Retinal pigment epithelial cell (primary cell): ENCODE measurements at regions not wholly inside any gene's neighbourhood (a gene's known extent, or its start where the extent isn't known, plus 50 kb on each side); places are given as distances from the start of the nearest gene placed in this dataset.
"Not testable (repeated sequence)": the region's sequence is repeated elsewhere in the genome, so short reads cannot be mapped to it uniquely, and the experiment has no call there.

Source experiments
- DNase-seq: peaks from one replicate; pipeline ENCODE4 v3.0.0-alpha.2; 2010; ENCODE audit warnings: low read depth
- H3K4me3 ChIP-seq: 2 replicates; pipeline ENCODE4 v1.5.1; 2011; ENCODE audit warnings: mild to moderate bottlenecking, low read length, control low read depth, moderate library complexity
- TF ChIP-seq, protein P1 (sequence below): conservative IDR thresholded peaks from 2 replicates; pipeline ENCODE4 v1.5.1; 2011; ENCODE audit warnings: low read depth, low read length, control low read depth, inconsistent platforms

DNA sequence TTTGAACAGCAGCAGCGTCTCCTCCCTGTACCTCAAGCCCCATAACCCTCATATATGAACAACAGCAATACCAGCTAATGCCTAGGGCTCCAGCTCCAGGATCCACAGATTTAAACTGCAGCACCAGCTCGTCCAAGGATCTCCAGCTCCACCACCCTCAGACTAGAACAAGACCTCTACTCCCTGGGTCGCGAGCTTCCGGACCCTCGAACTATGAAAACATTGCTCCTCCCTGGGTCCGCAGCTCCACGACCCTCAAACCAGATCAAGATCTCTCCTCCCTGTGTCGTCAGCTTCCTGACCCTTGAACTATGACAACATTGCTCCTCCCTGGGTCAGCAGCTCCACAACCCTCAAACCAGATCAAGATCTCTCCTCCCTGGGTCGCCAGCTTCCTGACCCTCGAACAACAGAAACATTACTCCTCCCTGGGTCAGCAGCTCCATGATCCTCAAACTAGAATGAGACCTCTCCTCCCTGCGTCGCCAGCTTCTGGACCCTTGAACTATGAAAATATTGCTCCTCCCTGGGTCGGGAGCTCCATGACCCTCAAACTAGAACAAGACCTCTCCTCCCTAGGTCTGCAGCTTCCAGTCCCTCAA lies 339.0 kb upstream of the SULF2 start:
- DNase-seq, result no peak
- no peak overlapping the region for H3K4me3 ChIP-seq
- TF ChIP-seq, protein P1, sequence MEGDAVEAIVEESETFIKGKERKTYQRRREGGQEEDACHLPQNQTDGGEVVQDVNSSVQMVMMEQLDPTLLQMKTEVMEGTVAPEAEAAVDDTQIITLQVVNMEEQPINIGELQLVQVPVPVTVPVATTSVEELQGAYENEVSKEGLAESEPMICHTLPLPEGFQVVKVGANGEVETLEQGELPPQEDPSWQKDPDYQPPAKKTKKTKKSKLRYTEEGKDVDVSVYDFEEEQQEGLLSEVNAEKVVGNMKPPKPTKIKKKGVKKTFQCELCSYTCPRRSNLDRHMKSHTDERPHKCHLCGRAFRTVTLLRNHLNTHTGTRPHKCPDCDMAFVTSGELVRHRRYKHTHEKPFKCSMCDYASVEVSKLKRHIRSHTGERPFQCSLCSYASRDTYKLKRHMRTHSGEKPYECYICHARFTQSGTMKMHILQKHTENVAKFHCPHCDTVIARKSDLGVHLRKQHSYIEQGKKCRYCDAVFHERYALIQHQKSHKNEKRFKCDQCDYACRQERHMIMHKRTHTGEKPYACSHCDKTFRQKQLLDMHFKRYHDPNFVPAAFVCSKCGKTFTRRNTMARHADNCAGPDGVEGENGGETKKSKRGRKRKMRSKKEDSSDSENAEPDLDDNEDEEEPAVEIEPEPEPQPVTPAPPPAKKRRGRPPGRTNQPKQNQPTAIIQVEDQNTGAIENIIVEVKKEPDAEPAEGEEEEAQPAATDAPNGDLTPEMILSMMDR, result no peak

DNA sequence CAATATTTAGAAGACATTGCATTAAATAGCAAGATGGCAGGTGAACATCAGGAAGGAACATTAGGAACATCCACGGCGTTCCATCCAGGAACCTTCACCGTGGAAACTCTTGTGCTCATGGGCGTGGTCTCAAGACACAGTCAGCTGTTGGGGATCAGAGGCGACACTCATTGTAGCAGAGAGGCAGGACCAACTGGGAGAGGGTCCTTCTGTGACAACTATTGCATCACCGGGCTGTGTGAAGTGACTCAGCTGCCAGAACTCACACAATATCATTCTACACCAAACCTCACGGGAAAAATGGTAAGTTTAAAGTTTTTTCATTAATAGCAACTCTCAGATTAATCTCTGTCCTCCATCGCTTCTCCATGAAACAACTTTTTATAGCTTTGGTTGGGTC lies 334.8 kb upstream of the SULF2 start:
- TF ChIP-seq, protein P1, result no peak
- H3K4me3 ChIP-seq, result no peak overlapping the region
- no peak for DNase-seq

DNA sequence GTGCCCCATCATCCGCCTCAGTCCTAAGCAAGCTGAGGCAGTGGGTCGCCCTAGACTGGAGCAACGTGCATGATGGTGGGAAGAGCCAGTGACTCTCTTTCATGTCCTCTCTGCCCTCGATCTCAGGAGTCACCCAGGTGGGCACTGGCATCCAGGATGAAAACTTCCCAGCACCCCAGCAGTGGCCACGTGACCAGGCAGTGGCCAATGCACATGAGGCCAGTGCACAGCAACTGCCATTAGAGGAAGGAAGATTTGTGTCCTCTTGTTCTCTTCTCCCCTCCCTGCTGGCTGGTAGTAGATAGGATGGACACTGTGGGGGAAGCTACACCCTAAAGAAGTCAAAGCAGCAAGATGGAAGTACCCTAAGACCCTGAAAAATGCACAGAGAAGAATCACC lies 334.1 kb upstream of the SULF2 start:
- not testable (repeated sequence) for H3K4me3 ChIP-seq, DNase-seq

DNA sequence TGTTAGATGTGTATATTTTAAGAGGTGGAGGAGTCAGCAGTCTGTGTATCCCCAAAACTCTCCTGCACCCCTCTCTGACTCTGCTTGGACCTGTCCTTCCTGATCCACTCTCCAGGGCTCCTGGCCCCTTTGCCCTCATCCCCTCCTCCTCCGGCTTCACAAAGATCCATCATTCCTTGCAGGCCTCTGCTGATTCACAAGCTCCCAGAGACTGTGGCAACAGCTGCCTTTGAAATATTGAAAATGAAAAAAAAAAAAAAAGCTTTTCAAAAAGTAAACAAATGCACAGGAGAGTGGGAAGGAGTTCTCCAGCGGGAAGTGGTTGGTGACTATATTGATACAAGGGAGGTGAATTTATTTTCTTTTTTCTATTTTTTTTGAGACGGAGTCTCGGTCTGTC lies 330.2 kb upstream of the SULF2 start:
- TF ChIP-seq, protein P1, result no peak
- no peak overlapping the region for H3K4me3 ChIP-seq
- DNase-seq, result no peak

DNA sequence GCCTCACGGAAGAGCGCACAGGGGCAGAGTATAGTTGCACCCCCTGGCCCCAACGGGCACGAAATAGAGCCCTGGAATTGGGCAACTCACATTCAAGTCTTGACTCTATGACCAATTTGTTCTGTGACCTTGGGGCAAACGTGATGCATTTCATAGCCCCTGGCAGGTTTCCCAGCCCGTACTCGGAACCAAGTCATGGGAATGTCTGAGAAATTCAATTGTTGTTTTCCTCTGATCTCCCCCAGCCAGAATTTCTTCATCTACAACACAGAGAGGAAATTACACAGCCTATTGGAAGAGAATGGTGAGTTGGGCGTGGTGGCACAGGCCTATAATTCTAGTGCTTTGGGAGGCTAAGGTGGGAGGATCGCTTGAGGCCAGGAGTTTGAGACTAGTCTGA lies 322.3 kb upstream of the SULF2 start:
- TF ChIP-seq, protein P1, result no peak
- peak; percentile 34 for DNase-seq
- H3K4me3 ChIP-seq, result no peak overlapping the region

DNA sequence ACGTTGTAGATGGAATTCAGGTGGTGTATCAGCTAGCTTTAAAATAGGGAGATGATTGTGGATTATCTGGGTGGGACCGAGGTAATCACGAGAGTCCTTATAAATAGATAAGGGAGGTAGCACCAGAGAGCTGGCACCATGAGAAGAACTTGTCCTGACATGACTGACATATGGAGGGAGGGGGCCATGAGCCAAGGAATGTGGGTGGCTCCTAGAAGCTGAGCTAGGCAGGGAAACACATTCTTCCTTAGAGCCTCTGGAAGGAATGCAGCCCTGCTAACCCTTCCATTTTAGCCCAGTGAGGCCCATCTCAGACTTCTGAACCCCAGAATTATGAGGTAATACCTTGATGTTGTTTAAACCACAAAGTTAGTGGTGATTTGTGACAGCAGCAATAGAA lies 321.1 kb upstream of the SULF2 start:
- TF ChIP-seq, protein P1, result no peak
- DNase-seq, result no peak
- H3K4me3 ChIP-seq, result no peak overlapping the region

DNA sequence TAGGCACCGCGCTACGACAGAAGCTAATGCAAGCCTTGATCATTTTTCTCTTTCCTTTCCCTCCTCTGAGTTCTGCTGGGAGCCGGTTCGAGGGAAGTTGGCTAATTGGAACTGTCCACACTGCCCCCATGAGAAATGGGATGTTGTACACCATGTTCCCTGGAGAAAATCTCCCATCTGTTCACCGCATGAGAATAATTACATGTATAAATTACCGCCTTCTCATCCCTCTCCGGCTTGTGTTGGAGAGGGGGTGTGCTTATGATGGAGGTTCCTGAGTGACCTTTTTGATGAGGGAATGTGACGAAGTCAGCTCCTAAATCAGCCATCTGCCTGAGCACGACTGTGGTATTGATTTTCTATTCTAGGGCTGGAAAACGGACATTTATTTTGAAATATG lies 320.2 kb upstream of the SULF2 start:
- DNase-seq, result no peak
- TF ChIP-seq, protein P1, result no peak
- H3K4me3 ChIP-seq, result no peak overlapping the region
